NCI-H82 (cell line): ENCODE measurements at regions not wholly inside any gene's neighbourhood (a gene's known extent, or its start where the extent isn't known, plus 50 kb on each side); places are given as distances from the start of the nearest gene placed in this dataset.
"Not testable (repeated sequence)": the region's sequence is repeated elsewhere in the genome, so short reads cannot be mapped to it uniquely, and the experiment has no call there.

ENCODE experiments used
- DNase-seq: peaks from one replicate; lab custom pipeline; 2025; lab: John Stamatoyannopoulos, UW

GRCh38 chr7:82624965-82625364, 181.4 kb upstream of the CACNA2D1 start:
- no peak for DNase-seq

DNA sequence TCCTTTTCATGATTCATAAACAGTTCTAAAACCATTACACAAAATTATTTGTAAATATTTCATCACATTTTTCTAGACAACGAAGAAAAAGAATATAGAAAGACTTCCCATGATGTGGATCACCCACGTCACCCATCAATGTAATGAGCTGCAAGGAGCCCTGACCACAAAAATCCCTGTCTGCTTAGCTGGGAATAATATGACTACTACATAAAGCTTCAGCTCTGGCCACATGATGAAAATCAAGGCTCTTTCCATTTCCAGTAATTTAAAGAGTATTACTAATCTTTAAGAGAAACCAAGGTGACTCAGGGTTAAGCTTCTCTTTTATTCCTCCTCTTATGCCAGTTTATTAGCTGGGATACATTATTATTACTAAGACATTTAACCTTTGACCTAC, 180.8 kb upstream of the CACNA2D1 start:
- DNase-seq = no peak

- no peak for DNase-seq
Measured at GRCh38 chr7:82623812-82624211, 180.2 kb upstream of the CACNA2D1 start.

- DNase-seq = no peak
Measured at GRCh38 chr7:82617156-82617555, 173.6 kb upstream of the CACNA2D1 start.

DNA sequence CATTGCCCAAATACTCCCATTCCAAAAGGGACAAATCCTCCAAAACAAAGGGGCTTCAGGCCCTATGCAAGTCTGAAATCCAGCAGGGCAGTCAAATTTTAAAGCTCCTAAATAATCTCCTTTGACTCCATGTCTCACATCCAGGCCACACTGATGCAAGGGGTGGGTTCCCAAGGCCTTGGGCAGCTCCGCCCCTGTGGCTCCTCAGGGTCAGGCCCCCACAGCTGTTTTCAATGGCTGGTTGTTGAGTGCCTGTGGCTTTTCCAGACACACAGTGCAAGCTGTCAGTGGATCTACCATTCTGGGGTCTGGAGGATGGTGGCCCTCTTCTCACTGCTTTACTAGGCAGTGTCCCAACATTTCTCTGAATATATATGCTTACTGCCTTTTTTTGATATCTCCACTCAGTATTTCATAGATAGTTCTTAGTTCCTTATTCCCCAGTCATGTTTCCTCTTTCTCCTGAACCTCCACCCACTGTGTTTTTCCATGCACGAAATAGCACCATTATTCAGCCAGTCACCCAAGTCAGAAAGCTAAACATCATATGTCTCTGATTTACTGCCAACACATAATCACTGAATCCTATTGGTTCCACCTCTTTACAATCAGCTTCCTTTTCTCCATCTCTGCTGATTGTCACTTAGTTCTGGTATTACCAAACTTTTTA, 172.6 kb upstream of the CACNA2D1 start:
- peak; percentile 11 for DNase-seq

DNA sequence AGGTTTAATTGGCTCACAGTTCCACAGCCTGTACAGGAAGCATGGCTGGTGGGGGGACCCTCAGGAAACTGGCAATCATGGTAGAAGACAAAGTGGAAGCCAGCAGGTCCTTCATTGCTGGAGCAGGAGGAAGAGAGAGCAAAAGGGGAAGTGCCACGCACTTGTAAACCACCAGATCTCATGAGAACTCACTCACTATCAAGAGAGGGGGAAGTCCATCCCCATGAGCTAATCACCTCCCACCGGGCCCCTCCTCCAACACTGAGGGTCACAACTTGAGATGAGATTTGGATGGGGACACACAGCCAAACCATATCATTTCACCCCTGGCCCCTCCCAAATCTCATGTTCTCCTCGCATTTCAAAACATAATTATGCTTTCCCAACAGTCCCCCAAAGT, 171.9 kb upstream of the CACNA2D1 start:
- DNase-seq = no peak

- DNase-seq = no peak
Measured at GRCh38 chr7:82609746-82610145, 166.2 kb upstream of the CACNA2D1 start.

DNA sequence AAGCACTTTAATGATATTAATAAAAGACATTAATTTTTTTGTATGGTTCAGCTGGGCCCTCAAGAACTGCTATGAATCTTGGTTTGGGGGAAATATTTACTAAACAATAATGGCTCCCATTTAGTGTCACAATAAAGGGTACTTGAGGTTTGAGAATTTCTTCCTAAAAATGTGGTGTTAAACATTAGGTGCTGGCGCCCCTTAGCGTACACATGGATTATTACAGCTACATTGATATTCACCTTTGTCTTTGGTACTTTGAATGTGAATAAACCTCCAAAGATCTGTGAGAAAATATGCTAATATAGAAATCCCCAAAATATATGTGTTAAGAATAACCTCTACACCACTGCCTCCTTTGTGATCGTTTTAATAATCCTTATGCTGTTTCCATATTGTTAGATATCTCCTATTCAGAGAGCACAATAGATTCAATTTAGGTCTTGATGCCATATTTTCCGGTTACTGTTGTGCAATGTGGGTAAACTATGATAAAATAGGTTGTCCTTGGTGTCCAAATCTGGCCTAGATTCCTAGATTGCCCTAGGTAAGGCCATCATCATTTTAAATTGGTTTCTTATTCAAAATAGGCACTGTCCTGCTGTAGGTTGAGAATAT, 161.8 kb upstream of the CACNA2D1 start:
- DNase-seq = peak; percentile 69

GRCh38 chr7:82602066-82602465, 158.5 kb upstream of the CACNA2D1 start:
- no peak for DNase-seq

- DNase-seq = peak; percentile 34
Measured at GRCh38 chr7:82600531-82600930, 157.0 kb upstream of the CACNA2D1 start.

DNA sequence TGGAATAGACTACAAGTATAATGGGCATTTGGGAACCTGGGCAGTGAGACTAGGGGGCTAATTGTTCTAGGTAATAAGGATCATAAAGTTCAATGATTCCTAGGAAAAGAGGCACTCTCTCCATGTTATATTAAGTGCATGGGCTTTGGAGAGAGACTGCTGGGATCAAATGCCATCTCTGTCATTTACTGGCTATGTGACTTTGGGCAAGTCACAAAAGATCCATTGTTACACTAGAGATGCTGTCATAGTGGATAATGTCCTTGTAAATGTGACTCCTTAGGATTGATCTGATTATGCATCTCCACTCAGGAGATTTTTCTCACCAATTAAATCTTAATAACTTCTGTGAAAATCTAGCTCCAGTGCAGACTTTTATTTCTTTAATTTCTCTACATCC, 156.3 kb upstream of the CACNA2D1 start:
- no peak for DNase-seq

DNA sequence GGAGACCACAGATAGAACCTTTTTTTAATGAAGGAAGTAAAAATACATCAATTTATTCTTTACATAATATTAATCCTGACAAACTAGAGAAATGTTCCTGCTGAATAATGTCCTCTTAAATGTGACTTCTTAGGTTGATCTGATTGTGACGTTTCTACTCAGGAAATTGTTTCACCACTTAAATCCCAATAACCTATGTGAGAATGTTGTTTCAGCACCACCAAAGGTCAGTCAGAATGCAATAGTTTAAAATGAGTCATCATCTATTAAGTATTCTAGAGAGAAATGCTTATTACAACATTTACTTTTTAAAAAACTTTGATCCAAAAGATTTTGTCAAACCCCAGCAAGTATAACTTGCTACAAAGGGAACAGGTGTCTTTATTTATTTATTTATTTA, 155.4 kb upstream of the CACNA2D1 start:
- no peak for DNase-seq

GRCh38 chr7:82595795-82596194, 152.2 kb upstream of the CACNA2D1 start:
- peak; percentile 62 for DNase-seq

- peak; percentile 53 for DNase-seq
Measured at GRCh38 chr7:82595176-82595575, 151.6 kb upstream of the CACNA2D1 start.

GRCh38 chr7:82594665-82595064, 151.1 kb upstream of the CACNA2D1 start:
- peak; percentile 55 for DNase-seq

DNA sequence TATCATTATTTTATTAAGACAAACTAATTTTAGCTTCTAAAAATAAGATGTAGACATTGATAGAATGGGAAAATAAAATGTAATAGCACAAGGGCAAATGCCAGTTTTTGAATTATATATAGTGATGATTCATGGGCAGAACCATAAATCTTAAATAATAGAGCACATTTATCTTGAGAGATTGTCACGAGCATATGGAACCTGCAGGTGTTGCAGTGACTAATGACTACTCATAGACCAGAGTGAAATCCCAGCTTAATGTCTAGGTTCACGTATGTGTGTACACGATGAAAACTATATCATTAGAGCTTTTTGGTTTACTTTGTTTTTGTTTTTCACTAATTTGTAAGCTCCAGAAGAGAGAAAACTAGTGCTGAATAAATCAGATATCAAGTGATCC, 150.2 kb upstream of the CACNA2D1 start:
- peak; percentile 85 for DNase-seq

DNA sequence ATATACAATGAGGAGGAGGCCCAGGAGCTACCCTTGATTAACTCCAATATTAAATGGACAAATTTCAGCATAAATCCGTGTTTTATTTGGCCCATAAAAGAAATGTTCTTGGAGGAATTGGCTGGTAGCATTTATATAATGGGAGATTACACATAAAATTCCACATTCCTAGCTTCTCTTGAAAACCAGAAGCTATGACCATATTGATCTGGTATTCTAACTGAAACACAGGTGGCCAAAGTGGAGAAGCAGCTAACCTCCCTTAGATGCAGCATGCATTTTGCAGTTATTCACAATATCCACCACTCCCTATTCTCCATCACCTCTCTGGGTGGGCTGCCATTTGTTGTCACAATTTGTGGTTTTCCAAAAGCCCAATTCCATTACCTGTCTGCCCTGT, 148.8 kb upstream of the CACNA2D1 start:
- no peak for DNase-seq

GRCh38 chr7:82579047-82579446, 135.5 kb upstream of the CACNA2D1 start:
- no peak for DNase-seq

GRCh38 chr7:82578430-82578829, 134.9 kb upstream of the CACNA2D1 start:
- no peak for DNase-seq

- DNase-seq = peak; percentile 95
Measured at GRCh38 chr7:82572195-82572880, 128.8 kb upstream of the CACNA2D1 start.

DNA sequence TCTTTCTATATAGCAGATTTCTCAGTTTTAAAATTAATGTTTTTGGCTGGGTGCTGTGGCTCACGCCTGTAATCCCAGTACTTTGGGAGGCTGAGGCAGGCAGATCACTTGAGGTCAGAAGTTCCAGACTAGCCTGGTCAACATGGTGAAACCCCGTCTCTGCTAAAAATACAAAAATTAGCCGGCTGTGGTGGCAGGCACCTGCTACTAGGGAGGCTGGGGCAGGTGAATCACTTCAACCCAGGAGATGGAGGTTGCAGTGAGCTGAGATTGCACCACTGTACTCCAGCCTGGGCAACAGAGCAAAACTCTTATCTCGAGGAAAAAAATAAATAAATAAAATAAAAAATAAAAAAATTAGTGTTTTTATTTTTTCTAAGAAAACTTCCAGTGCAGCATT, 127.5 kb upstream of the CACNA2D1 start:
- DNase-seq = not testable (repeated sequence)

DNA sequence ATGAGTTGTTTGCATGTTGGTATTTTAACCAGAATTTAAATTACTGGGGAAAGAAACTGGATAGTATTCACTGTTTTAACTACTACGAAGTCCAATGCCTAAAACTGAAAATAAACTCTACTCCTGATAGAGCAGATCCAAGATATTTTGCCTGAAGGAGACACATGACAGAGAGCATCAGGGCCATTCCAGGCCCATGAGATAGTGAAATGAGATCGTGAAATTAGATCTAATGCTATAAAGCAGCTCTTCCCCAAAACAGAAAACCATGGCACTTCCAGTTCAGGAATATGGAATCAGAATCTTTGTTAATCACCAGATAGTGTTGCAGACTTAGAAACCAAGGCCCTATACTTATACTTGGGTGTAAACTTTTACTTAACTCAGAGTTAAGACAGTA, 124.3 kb upstream of the CACNA2D1 start:
- DNase-seq = no peak

GRCh38 chr7:82567356-82567755, 123.8 kb upstream of the CACNA2D1 start:
- no peak for DNase-seq
